IMR-90 (cell line): ENCODE measurements at regions not wholly inside any gene's neighbourhood (a gene's known extent, or its start where the extent isn't known, plus 50 kb on each side); places are given as distances from the start of the nearest gene placed in this dataset.

Experiments used
- ATAC-seq: fragments of 200-7000 bp; cut with Tn5 transposase; 2 replicates; pipeline ENCODE4 v1.9.1; 2020; ENCODE audit warnings: low read depth, mild to moderate bottlenecking, moderate library complexity
- BruUV-seq: library from RNA; stranded (reverse); fragments of 400-500 nt; replicated peaks from 2 replicates; lab custom pipeline; 2021; lab: Mats Ljungman, UMichigan
- CTCF ChIA-PET: fragments of 300-600 bp; formaldehyde crosslinking; extraction: SDS; loops from one replicate; lab custom pipeline; 2021; ENCODE audit warnings: antibody characterized with exemption; lab: Yijun Ruan, JAX
- POLR2A ChIA-PET: fragments of 300-600 bp; sonication (Branson Sonifier 250); formaldehyde crosslinking; loops from one replicate; lab custom pipeline; 2022; ENCODE audit warnings: antibody characterized with exemption; ENCODE audit not compliant: unreplicated experiment; lab: Charles Lee
- DNase-seq: peaks from one replicate; pipeline ENCODE4 v3.0.0; 2013
- H2AFZ ChIP-seq: replicated peaks from 2 replicates; pipeline ENCODE3; 2013; ENCODE audit warnings: low read length, mild to moderate bottlenecking; ENCODE audit not compliant: poor library complexity
- H2AK5ac ChIP-seq: 2 replicates; pipeline ENCODE4 v1.6.1; 2013; ENCODE audit warnings: low read depth, low read length, inconsistent platforms
- H2AK9ac ChIP-seq: replicated peaks from 2 replicates; pipeline ENCODE3; 2013; ENCODE audit warnings: mild to moderate bottlenecking, low read depth, low read length, moderate library complexity; ENCODE audit not compliant: poor library complexity
- H2BK120ac ChIP-seq: 2 replicates; pipeline ENCODE4 v1.6.1; 2013; ENCODE audit warnings: low read depth, low read length, inconsistent platforms
- H2BK15ac ChIP-seq: 3 replicates; pipeline ENCODE4 v1.6.1; 2013; ENCODE audit warnings: low read depth, low read length, inconsistent platforms
- H2BK20ac ChIP-seq: 2 replicates; pipeline ENCODE4 v1.6.1; 2013; ENCODE audit warnings: low read depth, mild to moderate bottlenecking, inconsistent platforms, low read length, moderate library complexity
- H2BK5ac ChIP-seq: 2 replicates; pipeline ENCODE4 v1.6.1; 2013; ENCODE audit warnings: mild to moderate bottlenecking, low read depth, low read length, inconsistent platforms; ENCODE audit not compliant: poor library complexity, severe bottlenecking
- H3K14ac ChIP-seq: replicated peaks from 2 replicates; pipeline ENCODE4 v1.6.1; 2013; ENCODE audit warnings: low read depth, low read length, inconsistent platforms
- H3K18ac ChIP-seq: 2 replicates; pipeline ENCODE4 v1.6.1; 2013; ENCODE audit warnings: low read depth, low read length, control low read depth
- H3K23ac ChIP-seq: 2 replicates; pipeline ENCODE4 v1.6.1; 2013; ENCODE audit warnings: low read depth, low read length, inconsistent platforms
- H3K27ac ChIP-seq: 2 replicates; pipeline ENCODE4 v1.5.1; 2013; ENCODE audit warnings: mild to moderate bottlenecking, control low read depth, low read length; ENCODE audit not compliant: insufficient read depth
- H3K27me3 ChIP-seq: 2 replicates; pipeline ENCODE4 v1.6.1; 2013; ENCODE audit warnings: low read length; ENCODE audit not compliant: control insufficient read depth, insufficient read depth
- H3K36me3 ChIP-seq: 2 replicates; pipeline ENCODE4 v1.6.1; 2013; ENCODE audit warnings: low read length, mixed read lengths; ENCODE audit not compliant: control insufficient read depth, insufficient read depth
- H3K4ac ChIP-seq: 2 replicates; pipeline ENCODE4 v1.6.1; 2013; ENCODE audit warnings: low read depth, low read length, inconsistent platforms
- H3K4me1 ChIP-seq: 2 replicates; pipeline ENCODE4 v1.6.1; 2013; ENCODE audit warnings: low read length, mixed read lengths; ENCODE audit not compliant: control insufficient read depth, insufficient read depth
- H3K4me2 ChIP-seq: 2 replicates; pipeline ENCODE4 v1.6.1; 2013; ENCODE audit warnings: low read depth, mild to moderate bottlenecking, control low read depth, low read length, moderate library complexity
- H3K4me3 ChIP-seq: 2 replicates; pipeline ENCODE4 v1.5.1; 2013; ENCODE audit warnings: low read depth, mild to moderate bottlenecking, control low read depth, low read length, moderate library complexity; ENCODE audit not compliant: insufficient read depth
- H3K56ac ChIP-seq: 2 replicates; pipeline ENCODE4 v1.6.1; 2013; ENCODE audit warnings: low read length, inconsistent platforms; ENCODE audit not compliant: insufficient read depth; ENCODE audit errors: extremely low read depth
- H3K79me1 ChIP-seq, 2 experiments: 2 replicates each; pipeline ENCODE4 v1.6.1; 2013; ENCODE audit warnings: low read length in 2 of 2, inconsistent platforms in 1 of 2, low read depth in 1 of 2
- H3K9ac ChIP-seq: 2 replicates; pipeline ENCODE4 v1.6.1; 2013; ENCODE audit warnings: low read depth, low read length, control low read depth
- H3K9me1 ChIP-seq: 2 replicates; pipeline ENCODE4 v1.6.1; 2013; ENCODE audit warnings: low read length, inconsistent platforms; ENCODE audit not compliant: insufficient read depth
- H3K9me3 ChIP-seq: 2 replicates; pipeline ENCODE4 v1.6.1; 2013; ENCODE audit warnings: low read length; ENCODE audit not compliant: control insufficient read depth, insufficient read depth
- H4K20me1 ChIP-seq: 2 replicates; pipeline ENCODE4 v1.6.1; 2013; ENCODE audit warnings: low read length, inconsistent platforms; ENCODE audit not compliant: insufficient read depth
- H4K5ac ChIP-seq: 2 replicates; pipeline ENCODE4 v1.6.1; 2013; ENCODE audit warnings: mild to moderate bottlenecking, low read depth, low read length, control low read depth
- H4K8ac ChIP-seq, 2 experiments: 2 replicates each; pipeline ENCODE4 v1.6.1; 2013; ENCODE audit warnings: low read depth in 2 of 2, low read length in 2 of 2, control low read depth in 1 of 2, inconsistent platforms in 1 of 2
- H4K91ac ChIP-seq: 2 replicates; pipeline ENCODE4 v1.6.1; 2013; ENCODE audit warnings: low read depth, low read length, inconsistent platforms; ENCODE audit not compliant: insufficient read depth
- CHD1 ChIP-seq: IDR thresholded peaks from 2 replicates; pipeline ENCODE4 v1.6.1; 2012; ENCODE audit warnings: low read depth, low read length, improper control_type of control experiment
- RCOR1 ChIP-seq: IDR thresholded peaks from 2 replicates; pipeline ENCODE4 v1.6.1; 2012; ENCODE audit warnings: mild to moderate bottlenecking, low read length, improper control_type of control experiment; ENCODE audit not compliant: insufficient replicate concordance
- WGBS, 2 experiments: methylation state at CpG; one replicate each; pipeline versions ENCODE4 v1.1.5 to v1.1.7; 2013; ENCODE audit warnings: missing lambda C conversion rate in 2 of 2; ENCODE audit not compliant: insufficient read length in 1 of 2; ENCODE audit errors: extremely low coverage in 2 of 2; 5-methylcytosine and 5-hydroxymethylcytosine counted together
- dilution Hi-C: fragments of 300-500 bp; cut with HindIII; formaldehyde crosslinking; loops from one replicate; pipeline ENCODE4 v1.14.3; 2018; ENCODE audit warnings: low sequenced_read_pairs; ENCODE audit not compliant: unreplicated experiment
- in situ Hi-C: fragments of 300-500 bp; cut with MboI; formaldehyde crosslinking; loops from 3 replicates; pipeline ENCODE4 v1.14.3; 2019; ENCODE audit warnings: low sequenced_read_pairs, inconsistent platforms, mixed read lengths
- intact Hi-C: fragments of 100-400 bp; cut with micrococcal nuclease; formaldehyde crosslinking; loops from 2 replicates; pipeline ENCODE4 v1.10.0; 2022

DNA sequence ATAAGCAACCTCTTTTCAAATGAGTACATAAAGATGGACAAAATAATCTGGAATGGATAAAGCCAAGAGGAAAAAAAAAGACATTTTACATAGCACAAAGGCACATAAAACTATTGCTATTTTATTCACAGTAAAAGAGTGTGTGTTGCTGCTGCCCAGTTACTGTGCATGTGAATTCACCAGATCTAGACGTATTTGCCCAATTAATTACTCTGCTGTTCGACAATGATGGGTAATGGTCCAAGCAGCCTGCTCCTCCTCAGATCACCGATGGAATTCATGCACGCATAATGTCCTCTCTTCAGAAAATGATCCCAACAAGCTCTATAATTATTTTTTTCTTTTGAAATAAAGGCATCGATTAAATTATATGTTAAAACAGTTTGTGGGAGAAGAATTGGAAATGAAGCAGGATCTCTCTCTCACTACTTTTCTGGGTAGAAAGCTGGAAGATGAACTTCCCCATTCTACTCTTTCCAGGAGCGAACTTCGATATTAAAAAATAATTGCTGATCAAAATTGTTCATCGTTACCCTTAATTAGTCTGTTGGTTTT lies 357.4 kb upstream of the CCNH start:
- no peaks in the 10 kb centered on the region for H3K9me3 ChIP-seq
- no peaks in the 10 kb centered on the region for H3K4me1 ChIP-seq
- H2AK9ac ChIP-seq, result no peak overlapping the region
- H3K27me3 ChIP-seq, result peaks cover 1% of the 10 kb centered on the region; the same call in 1 of the 2 replicates
- no peak overlapping the region for H3K4me3 ChIP-seq
- H2BK20ac ChIP-seq, result no peak overlapping the region
- no peak overlapping the region for H2AFZ ChIP-seq
- H3K79me1 ChIP-seq, result no peaks in the 10 kb centered on the region
- H2BK15ac ChIP-seq, result no peak overlapping the region
- no peak overlapping the region for H4K91ac ChIP-seq
- H3K36me3 ChIP-seq, result no peaks in the 10 kb centered on the region
- no peak overlapping the region for H3K14ac ChIP-seq
- no peak overlapping the region for H3K9ac ChIP-seq
- H3K27ac ChIP-seq, result no peak overlapping the region
- H2AK5ac ChIP-seq, result no peak overlapping the region
- no TSS peak for BruUV-seq
- H2BK5ac ChIP-seq, result no peak overlapping the region
- no peak for TF ChIP-seq RCOR1
- no peak for TF ChIP-seq CHD1
- H4K5ac ChIP-seq, result no peak overlapping the region
- no peaks in the 10 kb centered on the region for H4K20me1 ChIP-seq
- in situ Hi-C loops, result loop anchor here (10.0 kb wide), 1 partner anchor 945 kb away; no protein-coding TSS in a partner anchor
- no peak overlapping the region for H3K4me2 ChIP-seq
- no peak overlapping the region for H3K56ac ChIP-seq
- POLR2A ChIA-PET, result no interaction called here
- intact Hi-C loops, result loop anchor here (10.0 kb wide), 1 partner anchor 345 kb away; no protein-coding TSS in a partner anchor
- H3K4ac ChIP-seq, result no peak overlapping the region
- no peak overlapping the region for H2BK120ac ChIP-seq
- no peak overlapping the region for H4K8ac ChIP-seq
- no peak for DNase-seq
- dilution Hi-C loops, result no loop called here
- CTCF ChIA-PET, result interaction anchor here (1.6 kb wide), 1 partner anchor 12 kb away, joined by 3 read pairs; no protein-coding TSS in a partner anchor
- 17% methylated on average over 1 of the region's 8 CpGs; no CpG with 5 or more reads in 1 of the 2 experiments for WGBS, 2 experiments
- no peak overlapping the region for H3K23ac ChIP-seq
- H3K9me1 ChIP-seq, result no peaks in the 10 kb centered on the region
- H3K18ac ChIP-seq, result no peak overlapping the region
- no peak for ATAC-seq
